ENCODE measurements at regions not wholly inside any gene's neighbourhood (a gene's known extent, or its start where the extent isn't known, plus 50 kb on each side); places are given as distances from the start of the nearest gene placed in this dataset.

DNA sequence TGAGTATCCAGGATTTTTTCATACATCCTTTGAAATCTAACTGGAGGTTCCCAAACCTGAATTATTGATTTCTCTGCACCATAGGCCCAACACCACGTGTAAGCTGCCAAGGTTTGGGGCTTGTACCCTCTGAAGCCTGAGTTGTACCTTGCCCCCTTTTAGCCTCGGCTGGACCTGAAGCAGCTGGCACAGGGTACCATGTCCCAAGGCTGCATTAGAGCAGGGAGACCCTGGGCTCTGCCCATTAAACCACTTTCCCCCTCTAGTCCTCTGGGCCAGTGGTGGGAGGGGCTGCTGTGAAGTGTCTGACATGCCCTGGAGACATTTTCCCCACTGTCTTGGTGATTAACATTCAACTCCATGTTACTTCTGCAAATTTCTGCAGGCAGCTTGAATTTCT is 532.9 kb upstream of the NUDT12 start:
- H3K4me3 ChIP-seq, result no peak overlapping the region
- 17% methylated on average over 1 of the region's 2 CpGs for WGBS (ENCODE audit: insufficient coverage, low coverage, low lambda C conversion rate, missing lambda C conversion rate)
- ATAC-seq, result no peak

DNA sequence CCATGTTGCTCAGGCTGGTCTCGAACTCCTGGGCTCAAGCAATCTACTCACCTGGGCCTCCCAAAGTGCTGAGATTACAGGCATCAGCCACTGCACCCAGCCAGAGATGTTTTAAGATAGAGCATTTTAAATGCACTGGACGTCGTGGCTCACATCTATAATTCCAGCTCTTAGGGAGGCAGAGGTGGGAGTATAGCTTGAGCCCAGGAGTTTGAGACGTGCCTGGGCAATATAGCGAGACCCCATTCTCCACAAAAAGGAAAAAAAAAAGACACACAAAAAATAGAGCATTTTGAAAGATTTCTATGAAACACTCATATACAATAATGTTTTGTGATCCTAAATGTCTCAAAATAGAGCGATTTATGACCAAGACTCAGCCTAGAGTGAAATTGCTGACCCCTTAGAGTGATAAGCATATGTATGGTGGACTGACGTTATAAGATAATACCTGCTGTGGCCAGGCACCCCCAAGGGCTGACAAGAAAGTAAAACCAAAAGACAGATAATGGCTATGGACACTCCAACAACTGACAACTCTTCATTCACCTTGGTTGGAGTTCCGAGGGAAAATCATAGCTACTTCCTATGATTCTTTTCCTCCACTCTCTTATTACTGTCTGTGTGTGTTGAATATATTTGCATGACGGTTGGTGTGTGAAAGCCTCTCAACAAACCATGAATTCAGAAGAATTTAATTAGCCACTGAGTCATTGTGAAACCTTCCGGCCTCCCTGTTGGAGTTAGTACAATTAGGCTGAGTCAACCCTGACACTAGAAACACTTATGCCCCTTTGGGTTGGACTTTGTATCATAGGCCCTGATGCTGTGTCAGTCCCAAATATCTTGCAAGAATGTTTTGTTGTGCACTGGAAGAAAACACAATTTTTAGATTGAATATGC is 526.5 kb upstream of the NUDT12 start:
- H3K4me3 ChIP-seq, result no peak overlapping the region
- no peak overlapping the region for H3K27ac ChIP-seq
- no peaks in the 10 kb centered on the region for H3K27me3 ChIP-seq
- H3K4me1 ChIP-seq, result no peaks in the 10 kb centered on the region
- H3K36me3 ChIP-seq, result no peaks in the 10 kb centered on the region
- 55% methylated on average over 7 of the region's 10 CpGs for WGBS (ENCODE audit: insufficient coverage, low coverage, low lambda C conversion rate, missing lambda C conversion rate)
- no peak for ATAC-seq
- TF ChIP-seq, protein P1, sequence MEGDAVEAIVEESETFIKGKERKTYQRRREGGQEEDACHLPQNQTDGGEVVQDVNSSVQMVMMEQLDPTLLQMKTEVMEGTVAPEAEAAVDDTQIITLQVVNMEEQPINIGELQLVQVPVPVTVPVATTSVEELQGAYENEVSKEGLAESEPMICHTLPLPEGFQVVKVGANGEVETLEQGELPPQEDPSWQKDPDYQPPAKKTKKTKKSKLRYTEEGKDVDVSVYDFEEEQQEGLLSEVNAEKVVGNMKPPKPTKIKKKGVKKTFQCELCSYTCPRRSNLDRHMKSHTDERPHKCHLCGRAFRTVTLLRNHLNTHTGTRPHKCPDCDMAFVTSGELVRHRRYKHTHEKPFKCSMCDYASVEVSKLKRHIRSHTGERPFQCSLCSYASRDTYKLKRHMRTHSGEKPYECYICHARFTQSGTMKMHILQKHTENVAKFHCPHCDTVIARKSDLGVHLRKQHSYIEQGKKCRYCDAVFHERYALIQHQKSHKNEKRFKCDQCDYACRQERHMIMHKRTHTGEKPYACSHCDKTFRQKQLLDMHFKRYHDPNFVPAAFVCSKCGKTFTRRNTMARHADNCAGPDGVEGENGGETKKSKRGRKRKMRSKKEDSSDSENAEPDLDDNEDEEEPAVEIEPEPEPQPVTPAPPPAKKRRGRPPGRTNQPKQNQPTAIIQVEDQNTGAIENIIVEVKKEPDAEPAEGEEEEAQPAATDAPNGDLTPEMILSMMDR (IDR thresholded peaks at IDR 0.05), result no peak
- no peak for TF ChIP-seq POLR2A (IDR thresholded peaks at IDR 0.05)
- H3K9me3 ChIP-seq, result no peaks in the 10 kb centered on the region
- intact Hi-C loops (cut with DNase I), result no loop called here
- no peak for DNase-seq

More for the DNA sequence above, 532.9 kb upstream of the NUDT12 start:
- Histone ChIP-seq H3K27ac (no peak overlapping the region), H3K27me3 (no peaks in the 10 kb centered on the region), H3K4me1 (no peaks in the 10 kb centered on the region), H3K36me3 (no peaks in the 10 kb centered on the region), H3K9me3 (no peaks in the 10 kb centered on the region)
- DNase-seq, result no peak
- intact Hi-C loops (cut with DNase I), result no loop called here
- no peak for TF ChIP-seq POLR2A (IDR thresholded peaks at IDR 0.05)
- TF ChIP-seq, protein P1 (IDR thresholded peaks at IDR 0.05), result no peak

DNA sequence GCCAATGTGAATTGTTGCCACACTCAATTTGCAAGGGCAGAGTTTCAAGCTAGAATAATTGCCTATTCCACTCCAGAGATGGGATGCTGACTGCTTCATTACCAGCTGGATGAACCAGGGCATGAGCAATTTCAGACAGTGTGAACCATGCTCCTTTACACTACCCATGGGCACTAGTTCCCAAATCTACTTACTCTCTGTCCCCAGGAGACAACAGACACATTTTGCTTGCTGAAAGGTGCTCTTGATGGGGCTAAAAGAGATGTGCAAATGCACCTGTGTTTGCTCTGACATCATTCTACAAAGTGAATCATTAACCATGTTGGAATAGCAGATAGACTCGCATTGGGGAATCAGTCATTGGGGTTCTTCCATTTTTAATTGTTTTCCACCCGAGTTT is 522.3 kb upstream of the NUDT12 start:
- Histone ChIP-seq H3K27ac (no peak overlapping the region), H3K36me3 (no peaks in the 10 kb centered on the region), H3K4me1 (peaks cover 0 to 3% (median 0%) of the 10 kb centered on the region in 4 donors), H3K9me3 (no peaks in the 10 kb centered on the region), H3K4me3 (no peak overlapping the region), H3K27me3 (no peaks in the 10 kb centered on the region)
- no peak for ATAC-seq
- intact Hi-C loops (cut with DNase I), result no loop called here
- no peak for DNase-seq
- 26% methylated on average over 2 of the region's 2 CpGs for WGBS (ENCODE audit: insufficient coverage, low coverage, low lambda C conversion rate, missing lambda C conversion rate)
- no peak for TF ChIP-seq POLR2A (IDR thresholded peaks at IDR 0.05)
- TF ChIP-seq, protein P1 (IDR thresholded peaks at IDR 0.05), result no peak

DNA sequence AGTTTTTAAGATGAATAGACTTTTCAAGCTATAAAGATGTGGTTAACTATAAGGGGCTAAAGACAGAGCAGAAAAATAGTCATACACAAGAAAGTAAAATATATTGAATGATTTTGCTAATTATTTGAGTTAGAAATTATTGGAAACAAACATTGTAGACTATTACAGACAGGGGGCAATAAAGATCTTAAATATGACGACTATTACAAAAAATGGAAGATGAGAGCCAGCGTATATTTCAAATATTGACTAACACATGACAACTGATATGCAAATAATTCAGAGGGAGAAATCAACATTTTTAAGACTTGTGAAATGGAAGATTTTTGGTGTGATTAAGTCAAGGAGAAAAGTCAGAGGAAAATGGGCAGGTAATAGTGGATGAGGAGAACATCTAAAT is 520.2 kb upstream of the NUDT12 start:
- 72% methylated on average over 2 of the region's 2 CpGs for WGBS (ENCODE audit: insufficient coverage, low coverage, low lambda C conversion rate, missing lambda C conversion rate)
- Histone ChIP-seq H3K4me3 (no peak overlapping the region), H3K9me3 (no peaks in the 10 kb centered on the region), H3K27ac (no peak overlapping the region), H3K36me3 (no peaks in the 10 kb centered on the region), H3K27me3 (no peaks in the 10 kb centered on the region), H3K4me1 (peaks cover 0 to 3% (median 0%) of the 10 kb centered on the region in 4 donors)
- ATAC-seq, result no peak
- intact Hi-C loops (cut with DNase I), result no loop called here
- TF ChIP-seq, protein P1 (IDR thresholded peaks at IDR 0.05), result no peak
- TF ChIP-seq POLR2A (IDR thresholded peaks at IDR 0.05), result no peak
- no peak for DNase-seq

Measured in right lobe of liver (tissue), 6 donors.